ENCODE measurements at regions not wholly inside any gene's neighbourhood (a gene's known extent, or its start where the extent isn't known, plus 50 kb on each side); places are given as distances from the start of the nearest gene placed in this dataset.

- TF ChIP-seq POLR2A (IDR thresholded peaks at IDR 0.05; ENCODE audit: low read depth, low read length), result no peak
- no peak for TF ChIP-seq TAF1 (IDR thresholded peaks at IDR 0.05; ENCODE audit: low read depth, low read length)
Observed at GRCh38 chr3:74066456-74066855, 441.7 kb upstream of the PDZRN3 start.

Measured in GM12891 (cell line).